Vagina (tissue), 2 donors: ENCODE measurements at regions not wholly inside any gene's neighbourhood (a gene's known extent, or its start where the extent isn't known, plus 50 kb on each side); places are given as distances from the start of the nearest gene placed in this dataset.

Experiments
- CTCF ChIP-seq, 3 experiments: fragments of 450-650 bp in 2 of 3; fragments of 200-600 bp in 1 of 3; sonication (generic) in 1 of 3; IDR thresholded peaks; one replicate each; pipeline ENCODE4 v1.5.1; 2017 to 2019; ENCODE audit warnings: antibody characterized with exemption in 3 of 3, mild to moderate bottlenecking in 2 of 3, moderate library complexity in 2 of 3
- POLR2A ChIP-seq, 2 donors: fragments of 450-650 bp; IDR thresholded peaks; one replicate each; pipeline ENCODE4 v1.6.1; 2017; ENCODE audit warnings: antibody characterized with exemption in 2 of 2, mild to moderate bottlenecking in 2 of 2, moderate library complexity in 2 of 2
- POLR2AphosphoS5 ChIP-seq, 2 donors: sonication (generic); formaldehyde crosslinking; IDR thresholded peaks; one replicate each; pipeline ENCODE4 v1.9.0; 2017; ENCODE audit warnings: antibody characterized with exemption in 2 of 2, mild to moderate bottlenecking in 2 of 2, low read depth in 1 of 2; ENCODE audit not compliant: insufficient read depth in 1 of 2

- TF ChIP-seq POLR2AphosphoS5 (IDR thresholded peaks at IDR 0.05; ENCODE audit: insufficient read depth in 1 of 2, low read depth in 1 of 2) (no peak), CTCF (IDR thresholded peaks at IDR 0.05) (no peak), POLR2A (IDR thresholded peaks at IDR 0.05) (no peak)
Observed at GRCh38 chr9:86795047-86795442, 152.3 kb downstream of the GAS1 start.
